ENCODE measurements at regions not wholly inside any gene's neighbourhood (a gene's known extent, or its start where the extent isn't known, plus 50 kb on each side); places are given as distances from the start of the nearest gene placed in this dataset.

DNA sequence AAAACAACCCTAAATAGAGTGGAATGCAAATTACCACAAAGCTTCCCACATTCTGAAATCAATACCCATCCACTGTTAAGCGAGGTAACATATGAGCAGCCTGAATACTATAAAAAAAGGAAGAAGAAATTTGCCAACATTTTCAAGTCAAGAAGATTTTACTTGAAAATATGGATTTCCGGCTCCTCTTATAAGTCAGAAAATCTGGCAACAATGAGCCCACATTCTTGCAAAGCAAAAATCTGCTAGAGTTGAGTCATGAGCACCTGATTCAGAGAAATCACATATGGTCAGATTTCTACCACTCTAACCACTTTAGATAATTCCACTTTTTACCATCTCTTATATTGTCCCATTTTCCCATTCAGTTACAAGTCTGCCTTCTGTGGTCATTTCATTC, 395.7 kb downstream of the DTHD1 start:
- Histone ChIP-seq H3K4me3 (ENCODE audit: low read depth in 1 of 3, low read length in 3 of 3) (no peak overlapping the region), H3K27ac (ENCODE audit: low read depth in 1 of 3, low read length in 2 of 3) (no peak overlapping the region), H3K36me3 (ENCODE audit: control insufficient read depth in 3 of 3, insufficient read depth in 2 of 3, low read depth in 1 of 3, low read length in 3 of 3) (no peaks in the 10 kb centered on the region), H3K4me1 (ENCODE audit: control insufficient read depth in 3 of 3, insufficient read depth in 2 of 3, low read depth in 1 of 3, low read length in 2 of 3) (no peaks in the 10 kb centered on the region), H3K9me3 (ENCODE audit: control insufficient read depth in 2 of 2, insufficient read depth in 1 of 2, low read depth in 1 of 2, low read length in 1 of 2) (no peaks in the 10 kb centered on the region), H3K27me3 (ENCODE audit: control insufficient read depth in 3 of 3, insufficient read depth in 3 of 3, low read length in 3 of 3) (no peaks in the 10 kb centered on the region)
- DNase-seq (no peak), FAIRE-seq (no peak)
- 77 to 80% (median 80%) methylated on average over 2 of the region's 2 CpGs for WGBS, 3 donors

GRCh38 chr4:36677874-36678273, 396.5 kb downstream of the DTHD1 start:
- Histone ChIP-seq H3K27ac (ENCODE audit: low read depth in 1 of 3, low read length in 2 of 3) (no peak overlapping the region), H3K27me3 (ENCODE audit: control insufficient read depth in 3 of 3, insufficient read depth in 3 of 3, low read length in 3 of 3) (no peaks in the 10 kb centered on the region), H3K9me3 (ENCODE audit: control insufficient read depth in 2 of 2, insufficient read depth in 1 of 2, low read depth in 1 of 2, low read length in 1 of 2) (no peaks in the 10 kb centered on the region), H3K4me1 (ENCODE audit: control insufficient read depth in 3 of 3, insufficient read depth in 2 of 3, low read depth in 1 of 3, low read length in 2 of 3) (no peaks in the 10 kb centered on the region), H3K36me3 (ENCODE audit: control insufficient read depth in 3 of 3, insufficient read depth in 2 of 3, low read depth in 1 of 3, low read length in 3 of 3) (no peaks in the 10 kb centered on the region), H3K4me3 (ENCODE audit: low read depth in 1 of 3, low read length in 3 of 3) (no peak overlapping the region)
- DNase-seq (no peak), FAIRE-seq (no peak)
- WGBS, 3 donors = 39 to 63% (median 52%) methylated on average over 1 of the region's 1 CpG

- no peak overlapping the region for H3K4me3 ChIP-seq (ENCODE audit: low read depth in 1 of 3, low read length in 3 of 3)
- H3K4me1 ChIP-seq (ENCODE audit: control insufficient read depth in 3 of 3, insufficient read depth in 2 of 3, low read depth in 1 of 3, low read length in 2 of 3) = no peaks in the 10 kb centered on the region
- H3K27me3 ChIP-seq (ENCODE audit: control insufficient read depth in 3 of 3, insufficient read depth in 3 of 3, low read length in 3 of 3) = no peaks in the 10 kb centered on the region
- no peak for FAIRE-seq
- WGBS, 3 donors = 78 to 82% (median 78%) methylated on average over 1 of the region's 1 CpG
- no peaks in the 10 kb centered on the region for H3K9me3 ChIP-seq (ENCODE audit: control insufficient read depth in 2 of 2, insufficient read depth in 1 of 2, low read depth in 1 of 2, low read length in 1 of 2)
- H3K27ac ChIP-seq (ENCODE audit: low read depth in 1 of 3, low read length in 2 of 3) = no peak overlapping the region
- H3K36me3 ChIP-seq (ENCODE audit: control insufficient read depth in 3 of 3, insufficient read depth in 2 of 3, low read depth in 1 of 3, low read length in 3 of 3) = no peaks in the 10 kb centered on the region
- DNase-seq = no peak
Observed at GRCh38 chr4:36687681-36688080, 406.3 kb downstream of the DTHD1 start.

DNA sequence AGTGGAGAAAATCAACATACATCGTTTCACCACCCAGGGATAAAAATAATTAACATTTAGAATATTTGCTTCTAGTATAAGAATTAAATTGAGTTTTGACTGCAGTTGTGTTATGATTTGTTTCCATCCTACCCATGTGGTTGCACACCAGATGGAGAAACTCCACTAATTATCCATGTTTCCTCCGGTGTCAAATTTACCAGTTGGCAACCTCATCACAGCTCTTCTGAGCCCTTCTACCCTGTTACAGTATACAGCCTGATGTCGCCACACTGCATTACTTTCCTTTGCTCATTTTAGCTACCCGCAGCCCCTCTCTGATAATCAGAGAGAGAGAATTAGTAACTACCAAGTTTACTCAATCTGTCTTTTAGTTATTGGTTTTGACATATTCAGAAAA, 411.2 kb downstream of the DTHD1 start:
- FAIRE-seq = no peak
- 78 to 83% (median 80%) methylated on average over 4 of the region's 4 CpGs for WGBS, 3 donors

DNA sequence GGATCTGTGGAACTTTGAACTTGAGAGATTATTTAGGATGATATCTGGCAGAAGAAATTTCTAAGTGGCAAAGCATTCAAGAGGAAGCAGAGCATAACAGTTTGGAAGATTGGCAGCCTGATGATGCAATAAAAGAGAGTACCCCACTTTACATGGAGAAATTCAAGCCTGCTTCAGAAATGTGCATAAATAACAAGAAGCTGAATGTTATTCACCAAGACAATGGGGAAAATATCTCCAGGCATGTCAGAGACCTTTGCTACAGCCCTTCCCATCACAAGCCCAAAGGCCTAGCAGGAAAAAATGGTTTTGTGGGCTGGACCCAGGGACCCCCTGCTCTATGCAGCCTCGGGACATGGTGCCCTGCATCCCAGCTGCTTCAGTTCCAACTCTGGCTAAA, 420.8 kb downstream of the DTHD1 start:
- Histone ChIP-seq H3K4me3 (ENCODE audit: low read depth in 1 of 3, low read length in 3 of 3) (no peak overlapping the region), H3K36me3 (ENCODE audit: control insufficient read depth in 3 of 3, insufficient read depth in 2 of 3, low read depth in 1 of 3, low read length in 3 of 3) (no peaks in the 10 kb centered on the region), H3K9me3 (ENCODE audit: control insufficient read depth in 2 of 2, insufficient read depth in 1 of 2, low read depth in 1 of 2, low read length in 1 of 2) (peaks cover 0 to 11% of the 10 kb centered on the region in 2 donors), H3K27me3 (ENCODE audit: control insufficient read depth in 3 of 3, insufficient read depth in 3 of 3, low read length in 3 of 3) (no peaks in the 10 kb centered on the region), H3K27ac (ENCODE audit: low read depth in 1 of 3, low read length in 2 of 3) (no peak overlapping the region), H3K4me1 (ENCODE audit: control insufficient read depth in 3 of 3, insufficient read depth in 2 of 3, low read depth in 1 of 3, low read length in 2 of 3) (no peaks in the 10 kb centered on the region)
- 45 to 68% (median 67%) methylated on average over 1 of the region's 1 CpG for WGBS, 3 donors
- FAIRE-seq = no peak
- DNase-seq = no peak

More for the DNA sequence above, 411.2 kb downstream of the DTHD1 start:
- Histone ChIP-seq H3K4me3 (ENCODE audit: low read depth in 1 of 3, low read length in 3 of 3) (no peak overlapping the region), H3K36me3 (ENCODE audit: control insufficient read depth in 3 of 3, insufficient read depth in 2 of 3, low read depth in 1 of 3, low read length in 3 of 3) (no peaks in the 10 kb centered on the region), H3K27ac (ENCODE audit: low read depth in 1 of 3, low read length in 2 of 3) (no peak overlapping the region), H3K27me3 (ENCODE audit: control insufficient read depth in 3 of 3, insufficient read depth in 3 of 3, low read length in 3 of 3) (no peaks in the 10 kb centered on the region), H3K9me3 (ENCODE audit: control insufficient read depth in 2 of 2, insufficient read depth in 1 of 2, low read depth in 1 of 2, low read length in 1 of 2) (no peaks in the 10 kb centered on the region), H3K4me1 (ENCODE audit: control insufficient read depth in 3 of 3, insufficient read depth in 2 of 3, low read depth in 1 of 3, low read length in 2 of 3) (no peaks in the 10 kb centered on the region)
- DNase-seq = no peak

GRCh38 chr4:36704289-36704688, 422.9 kb downstream of the DTHD1 start:
- DNase-seq = no peak
- Histone ChIP-seq H3K36me3 (ENCODE audit: control insufficient read depth in 3 of 3, insufficient read depth in 2 of 3, low read depth in 1 of 3, low read length in 3 of 3) (no peaks in the 10 kb centered on the region), H3K27ac (ENCODE audit: low read depth in 1 of 3, low read length in 2 of 3) (no peak overlapping the region), H3K4me1 (ENCODE audit: control insufficient read depth in 3 of 3, insufficient read depth in 2 of 3, low read depth in 1 of 3, low read length in 2 of 3) (no peaks in the 10 kb centered on the region), H3K27me3 (ENCODE audit: control insufficient read depth in 3 of 3, insufficient read depth in 3 of 3, low read length in 3 of 3) (no peaks in the 10 kb centered on the region), H3K9me3 (ENCODE audit: control insufficient read depth in 2 of 2, insufficient read depth in 1 of 2, low read depth in 1 of 2, low read length in 1 of 2) (peaks cover 0 to 11% of the 10 kb centered on the region in 2 donors), H3K4me3 (ENCODE audit: low read depth in 1 of 3, low read length in 3 of 3) (no peak overlapping the region)
- FAIRE-seq = no peak

DNA sequence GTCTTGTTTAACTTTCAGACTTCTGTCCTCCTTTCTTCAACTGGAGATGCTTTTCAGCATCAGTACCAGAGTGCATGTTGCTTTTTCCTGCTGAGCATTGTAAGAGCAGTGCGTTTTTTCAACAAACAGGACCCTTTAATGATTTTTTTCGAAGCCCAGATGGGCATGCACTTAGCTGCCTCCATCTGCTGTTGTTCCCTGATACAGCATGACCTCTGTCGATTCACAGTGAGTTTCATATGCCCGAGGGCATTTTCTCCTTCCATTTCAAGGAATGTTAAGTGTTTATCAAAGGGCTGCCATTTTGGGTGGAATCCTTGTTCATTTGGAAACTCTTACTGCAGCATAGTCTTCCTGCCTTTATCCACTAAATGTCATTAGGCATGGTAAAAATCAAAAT, 428.6 kb downstream of the DTHD1 start:
- Histone ChIP-seq H3K36me3 (ENCODE audit: control insufficient read depth in 3 of 3, insufficient read depth in 2 of 3, low read depth in 1 of 3, low read length in 3 of 3) (no peaks in the 10 kb centered on the region), H3K4me1 (ENCODE audit: control insufficient read depth in 3 of 3, insufficient read depth in 2 of 3, low read depth in 1 of 3, low read length in 2 of 3) (no peaks in the 10 kb centered on the region), H3K4me3 (ENCODE audit: low read depth in 1 of 3, low read length in 3 of 3) (no peak overlapping the region), H3K27ac (ENCODE audit: low read depth in 1 of 3, low read length in 2 of 3) (no peak overlapping the region), H3K27me3 (ENCODE audit: control insufficient read depth in 3 of 3, insufficient read depth in 3 of 3, low read length in 3 of 3) (no peaks in the 10 kb centered on the region), H3K9me3 (ENCODE audit: control insufficient read depth in 2 of 2, insufficient read depth in 1 of 2, low read depth in 1 of 2, low read length in 1 of 2) (no peaks in the 10 kb centered on the region)
- DNase-seq (no peak), FAIRE-seq (no peak)
- WGBS, 3 donors = 62 to 76% (median 76%) methylated on average over 4 of the region's 4 CpGs

- no peak for FAIRE-seq
- no peaks in the 10 kb centered on the region for H3K9me3 ChIP-seq (ENCODE audit: control insufficient read depth in 2 of 2, insufficient read depth in 1 of 2, low read depth in 1 of 2, low read length in 1 of 2)
- H3K27ac ChIP-seq (ENCODE audit: low read depth in 1 of 3, low read length in 2 of 3) = no peak overlapping the region
- no peak for DNase-seq
- no peaks in the 10 kb centered on the region for H3K27me3 ChIP-seq (ENCODE audit: control insufficient read depth in 3 of 3, insufficient read depth in 3 of 3, low read length in 3 of 3)
- no peaks in the 10 kb centered on the region for H3K36me3 ChIP-seq (ENCODE audit: control insufficient read depth in 3 of 3, insufficient read depth in 2 of 3, low read depth in 1 of 3, low read length in 3 of 3)
- no peaks in the 10 kb centered on the region for H3K4me1 ChIP-seq (ENCODE audit: control insufficient read depth in 3 of 3, insufficient read depth in 2 of 3, low read depth in 1 of 3, low read length in 2 of 3)
- no peak overlapping the region for H3K4me3 ChIP-seq (ENCODE audit: low read depth in 1 of 3, low read length in 3 of 3)
Observed at GRCh38 chr4:36712013-36712412, 430.6 kb downstream of the DTHD1 start.

- WGBS, 3 donors = 82 to 89% (median 88%) methylated on average over 4 of the region's 4 CpGs
- no peak for FAIRE-seq
- Histone ChIP-seq H3K4me3 (ENCODE audit: low read depth in 1 of 3, low read length in 3 of 3) (no peak overlapping the region), H3K27me3 (ENCODE audit: control insufficient read depth in 3 of 3, insufficient read depth in 3 of 3, low read length in 3 of 3) (no peaks in the 10 kb centered on the region), H3K9me3 (ENCODE audit: control insufficient read depth in 2 of 2, insufficient read depth in 1 of 2, low read depth in 1 of 2, low read length in 1 of 2) (no peaks in the 10 kb centered on the region), H3K36me3 (ENCODE audit: control insufficient read depth in 3 of 3, insufficient read depth in 2 of 3, low read depth in 1 of 3, low read length in 3 of 3) (no peaks in the 10 kb centered on the region), H3K27ac (ENCODE audit: low read depth in 1 of 3, low read length in 2 of 3) (no peak overlapping the region), H3K4me1 (ENCODE audit: control insufficient read depth in 3 of 3, insufficient read depth in 2 of 3, low read depth in 1 of 3, low read length in 2 of 3) (no peaks in the 10 kb centered on the region)
- no peak for DNase-seq
Observed at GRCh38 chr4:36716874-36717273, 435.5 kb downstream of the DTHD1 start.
